Endodermal cell (in vitro differentiated cells): ENCODE measurements at regions not wholly inside any gene's neighbourhood (a gene's known extent, or its start where the extent isn't known, plus 50 kb on each side); places are given as distances from the start of the nearest gene placed in this dataset.

Experiments used
- DNase-seq: peaks from one replicate; pipeline ENCODE4 v3.0.0-alpha.2; 2017
- H3K27ac ChIP-seq: 2 replicates; pipeline ENCODE4 v1.5.1; 2013; ENCODE audit warnings: mild to moderate bottlenecking, low read depth, low read length, moderate library complexity
- H3K27me3 ChIP-seq: 2 replicates; pipeline ENCODE4 v1.6.1; 2013; ENCODE audit warnings: mild to moderate bottlenecking, low read length, moderate library complexity; ENCODE audit not compliant: insufficient read depth, control insufficient read depth, poor library complexity, severe bottlenecking
- H3K36me3 ChIP-seq: 2 replicates; pipeline ENCODE4 v1.7.0; 2013; ENCODE audit warnings: mild to moderate bottlenecking, low read length, moderate library complexity; ENCODE audit not compliant: control insufficient read depth, insufficient read depth
- H3K4me1 ChIP-seq: one replicate; pipeline ENCODE4 v1.7.0; 2013; ENCODE audit warnings: low read length; ENCODE audit not compliant: control insufficient read depth, insufficient read depth
- H3K4me3 ChIP-seq: 2 replicates; pipeline ENCODE4 v1.5.1; 2013; ENCODE audit warnings: mild to moderate bottlenecking, low read length, moderate library complexity
- H3K9ac ChIP-seq: 2 replicates; pipeline ENCODE4 v1.6.1; 2013; ENCODE audit warnings: mild to moderate bottlenecking, low read length, moderate library complexity; ENCODE audit not compliant: poor library complexity, severe bottlenecking; ENCODE audit errors: extremely low read depth
- H3K9me3 ChIP-seq: 2 replicates; pipeline ENCODE4 v1.6.1; 2013; ENCODE audit warnings: mild to moderate bottlenecking, low read length, moderate library complexity; ENCODE audit not compliant: control insufficient read depth
- H3K27ac Mint-ChIP-seq: 2 replicates; pipeline ENCODE4 v1.8.0; 2020; ENCODE audit warnings: mixed read lengths
- H3K27me3 Mint-ChIP-seq: 2 replicates; pipeline ENCODE4 v1.8.0; 2021; ENCODE audit warnings: mild to moderate bottlenecking, mixed read lengths; ENCODE audit not compliant: insufficient read depth
- H3K36me3 Mint-ChIP-seq: 2 replicates; pipeline ENCODE4 v1.8.0; 2020; ENCODE audit warnings: low read depth, mixed read lengths
- H3K4me1 Mint-ChIP-seq: 2 replicates; pipeline ENCODE4 v1.8.0; 2020; ENCODE audit warnings: mixed read lengths
- H3K4me3 Mint-ChIP-seq: 2 replicates; pipeline ENCODE4 v1.8.0; 2020; ENCODE audit warnings: mild to moderate bottlenecking, moderate library complexity, mixed read lengths
- H3K9me3 Mint-ChIP-seq: 2 replicates; pipeline ENCODE4 v1.8.0; 2020; ENCODE audit warnings: mild to moderate bottlenecking, mixed read lengths
- WGBS, 2 experiments: methylation state at CpG; one replicate each; pipeline versions ENCODE4 v1.1.5 to v1.1.7; 2013; ENCODE audit warnings: missing lambda C conversion rate in 2 of 2, mixed read lengths in 1 of 2; ENCODE audit not compliant: insufficient coverage in 1 of 2, insufficient read length in 1 of 2; 5-methylcytosine and 5-hydroxymethylcytosine counted together
- TF ChIP-seq, protein P1 (sequence below): fragments of 200-600 bp; sonication (generic); conservative IDR thresholded peaks from 2 replicates; pipeline ENCODE4 v1.5.0; 2021; ENCODE audit warnings: antibody characterized with exemption, mild to moderate bottlenecking

DNA sequence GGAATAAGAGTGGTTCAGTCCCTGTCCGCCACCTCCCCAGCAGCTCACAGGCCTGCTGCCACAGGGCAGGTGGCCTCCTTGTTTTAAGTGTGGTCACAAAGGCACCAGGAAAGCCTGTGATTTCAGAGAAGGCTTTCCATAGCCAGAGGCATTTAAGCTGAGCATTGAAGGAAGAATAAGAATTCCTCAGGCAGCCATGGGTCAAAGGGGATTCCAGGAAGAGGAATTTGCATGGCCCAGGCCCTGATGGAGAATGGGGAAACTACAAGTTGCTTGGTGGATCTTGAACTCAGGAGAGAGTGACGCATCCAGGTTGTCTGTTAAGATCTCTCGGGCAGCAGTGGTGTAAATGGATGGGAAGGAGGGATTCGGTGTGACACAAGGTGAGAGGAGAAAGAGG lies 66.7 kb downstream of the KLHDC7A start:
- Histone ChIP-seq H3K4me3 (no peak overlapping the region), H3K27me3 (no peaks in the 10 kb centered on the region), H3K27ac (no peak overlapping the region), H3K9ac (no peak overlapping the region), H3K4me1 (no peaks in the 10 kb centered on the region), H3K9me3 (no peaks in the 10 kb centered on the region), H3K36me3 (no peaks in the 10 kb centered on the region)
- peak; percentile 69 for DNase-seq
- peaks cover 17% of the 10 kb centered on the region for H3K4me1 Mint-ChIP-seq
- no peak overlapping the region for H3K27ac Mint-ChIP-seq
- H3K36me3 Mint-ChIP-seq: no peaks in the 10 kb centered on the region
- peaks cover 21% of the 10 kb centered on the region for H3K27me3 Mint-ChIP-seq
- TF ChIP-seq, protein P1, sequence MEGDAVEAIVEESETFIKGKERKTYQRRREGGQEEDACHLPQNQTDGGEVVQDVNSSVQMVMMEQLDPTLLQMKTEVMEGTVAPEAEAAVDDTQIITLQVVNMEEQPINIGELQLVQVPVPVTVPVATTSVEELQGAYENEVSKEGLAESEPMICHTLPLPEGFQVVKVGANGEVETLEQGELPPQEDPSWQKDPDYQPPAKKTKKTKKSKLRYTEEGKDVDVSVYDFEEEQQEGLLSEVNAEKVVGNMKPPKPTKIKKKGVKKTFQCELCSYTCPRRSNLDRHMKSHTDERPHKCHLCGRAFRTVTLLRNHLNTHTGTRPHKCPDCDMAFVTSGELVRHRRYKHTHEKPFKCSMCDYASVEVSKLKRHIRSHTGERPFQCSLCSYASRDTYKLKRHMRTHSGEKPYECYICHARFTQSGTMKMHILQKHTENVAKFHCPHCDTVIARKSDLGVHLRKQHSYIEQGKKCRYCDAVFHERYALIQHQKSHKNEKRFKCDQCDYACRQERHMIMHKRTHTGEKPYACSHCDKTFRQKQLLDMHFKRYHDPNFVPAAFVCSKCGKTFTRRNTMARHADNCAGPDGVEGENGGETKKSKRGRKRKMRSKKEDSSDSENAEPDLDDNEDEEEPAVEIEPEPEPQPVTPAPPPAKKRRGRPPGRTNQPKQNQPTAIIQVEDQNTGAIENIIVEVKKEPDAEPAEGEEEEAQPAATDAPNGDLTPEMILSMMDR: peak; percentile 40
- H3K4me3 Mint-ChIP-seq: no peak overlapping the region
- 64 to 75% methylated on average over 3 to 4 of the region's 4 CpGs for WGBS, 2 experiments
- H3K9me3 Mint-ChIP-seq: peaks cover 7% of the 10 kb centered on the region

- H3K36me3 ChIP-seq: no peaks in the 10 kb centered on the region
- no peak overlapping the region for H3K4me3 ChIP-seq
- no peaks in the 10 kb centered on the region for H3K4me1 ChIP-seq
- WGBS, 2 experiments: 70 to 90% methylated on average over 2 to 6 of the region's 6 CpGs
- no peak overlapping the region for H3K27ac Mint-ChIP-seq
- peaks cover 21% of the 10 kb centered on the region for H3K27me3 Mint-ChIP-seq
- H3K4me1 Mint-ChIP-seq: peaks cover 10% of the 10 kb centered on the region
- no peak overlapping the region for H3K27ac ChIP-seq
- H3K9me3 ChIP-seq: no peaks in the 10 kb centered on the region
- no peaks in the 10 kb centered on the region for H3K36me3 Mint-ChIP-seq
- no peak for DNase-seq
- no peak overlapping the region for H3K9ac ChIP-seq
- TF ChIP-seq, protein P1: no peak
- H3K9me3 Mint-ChIP-seq: no peaks in the 10 kb centered on the region
- no peak overlapping the region for H3K4me3 Mint-ChIP-seq
- no peaks in the 10 kb centered on the region for H3K27me3 ChIP-seq
Observed at GRCh38 chr1:18548643-18549042, 67.9 kb downstream of the KLHDC7A start.

DNA sequence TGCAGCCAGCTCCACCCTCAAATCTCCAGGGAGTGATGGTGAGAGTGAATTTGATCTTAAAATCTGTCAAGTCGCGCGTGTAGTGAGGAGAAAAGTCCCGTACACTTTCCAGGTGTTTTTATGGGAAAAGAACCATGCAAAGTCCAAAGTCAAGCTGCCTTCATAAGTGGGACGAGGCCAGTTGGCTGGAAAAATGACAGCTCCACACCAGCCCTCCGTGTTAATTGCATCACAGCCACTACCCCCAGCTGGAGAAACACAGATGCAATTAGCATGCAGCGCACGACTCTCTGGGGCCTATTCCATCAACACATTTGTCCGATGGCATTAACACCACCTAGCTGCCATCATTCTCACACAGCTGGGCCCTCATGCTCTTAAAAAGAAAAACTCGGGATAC lies 68.4 kb downstream of the KLHDC7A start:
- H3K9me3 Mint-ChIP-seq: no peaks in the 10 kb centered on the region
- 81 to 88% methylated on average over 8 to 10 of the region's 10 CpGs for WGBS, 2 experiments
- H3K27me3 Mint-ChIP-seq: peaks cover 21% of the 10 kb centered on the region
- no peak overlapping the region for H3K27ac Mint-ChIP-seq
- Histone ChIP-seq H3K4me1 (no peaks in the 10 kb centered on the region), H3K9me3 (no peaks in the 10 kb centered on the region), H3K27ac (no peak overlapping the region), H3K36me3 (no peaks in the 10 kb centered on the region), H3K9ac (no peak overlapping the region), H3K27me3 (no peaks in the 10 kb centered on the region), H3K4me3 (no peak overlapping the region)
- DNase-seq: no peak
- TF ChIP-seq, protein P1: no peak
- no peak overlapping the region for H3K4me3 Mint-ChIP-seq
- peaks cover 10% of the 10 kb centered on the region for H3K4me1 Mint-ChIP-seq
- H3K36me3 Mint-ChIP-seq: no peaks in the 10 kb centered on the region
